ENCODE measurements at regions not wholly inside any gene's neighbourhood (a gene's known extent, or its start where the extent isn't known, plus 50 kb on each side); places are given as distances from the start of the nearest gene placed in this dataset.

- Histone ChIP-seq H2AFZ (ENCODE audit: low read depth, low read length) (no peak overlapping the region), H3K27me3 (ENCODE audit: insufficient read depth, low read depth, low read length) (no peaks in the 10 kb centered on the region)
- TF ChIP-seq MXI1 (conservative IDR thresholded peaks at IDR 0.05; ENCODE audit: poor library complexity, severe bottlenecking) (no peak), EP300 (conservative IDR thresholded peaks at IDR 0.05; ENCODE audit: poor library complexity, severe bottlenecking) (no peak), EZH2 (IDR thresholded peaks at IDR 0.05; ENCODE audit: borderline replicate concordance, insufficient read depth, low read length, poor library complexity, severe bottlenecking) (no peak), POLR2AphosphoS5 (IDR thresholded peaks at IDR 0.05) (no peak), CTCF (IDR thresholded peaks at IDR 0.05; ENCODE audit: poor library complexity, severe bottlenecking) (peak; percentile 76), SMC3 (conservative IDR thresholded peaks at IDR 0.05; ENCODE audit: poor library complexity) (peak; percentile 75), REST (IDR thresholded peaks at IDR 0.05; ENCODE audit: borderline replicate concordance) (no peak), TAF1 (IDR thresholded peaks at IDR 0.05; ENCODE audit: low read depth) (no peak), RAD21 (conservative IDR thresholded peaks at IDR 0.05) (peak; percentile 83)
Measured at GRCh38 chrX:128975745-128976144, 547.5 kb downstream of the SMARCA1 start.

GRCh38 chrX:128973033-128973432 is 550.3 kb downstream of the SMARCA1 start:
- Histone ChIP-seq H3K9ac (ENCODE audit: low read length) (no peak overlapping the region), H3K4me3 (ENCODE audit: low read length) (no peak overlapping the region), H3K4me2 (ENCODE audit: low read length) (no peak overlapping the region), H3K36me3 (ENCODE audit: insufficient read depth, low read length) (no peaks in the 10 kb centered on the region), H3K9me3 (ENCODE audit: low read length) (no peaks in the 10 kb centered on the region), H3K9me2 (ENCODE audit: insufficient read depth, low read length) (no peaks in the 10 kb centered on the region), H2AFZ (ENCODE audit: low read depth, low read length) (no peak overlapping the region), H3K27ac (ENCODE audit: low read length) (no peak overlapping the region), H4K20me1 (ENCODE audit: insufficient read depth) (no peaks in the 10 kb centered on the region), H3F3A (ENCODE audit: insufficient read depth, low read length, poor library complexity, severe bottlenecking) (no peaks in the 10 kb centered on the region), H3K27me3 (ENCODE audit: insufficient read depth, low read depth, low read length) (no peaks in the 10 kb centered on the region), H3K79me2 (replicated peaks; ENCODE audit: insufficient read depth, low read length) (no peaks in the 10 kb centered on the region)
- TF ChIP-seq POLR2AphosphoS5 (IDR thresholded peaks at IDR 0.05) (no peak), TAF1 (IDR thresholded peaks at IDR 0.05; ENCODE audit: low read depth) (no peak), CTCF (IDR thresholded peaks at IDR 0.05; ENCODE audit: poor library complexity, severe bottlenecking) (no peak), REST (IDR thresholded peaks at IDR 0.05; ENCODE audit: borderline replicate concordance) (no peak), SMC3 (conservative IDR thresholded peaks at IDR 0.05; ENCODE audit: poor library complexity) (no peak), MXI1 (conservative IDR thresholded peaks at IDR 0.05; ENCODE audit: poor library complexity, severe bottlenecking) (no peak), EZH2 (IDR thresholded peaks at IDR 0.05; ENCODE audit: borderline replicate concordance, insufficient read depth, low read length, poor library complexity, severe bottlenecking) (no peak), RAD21 (conservative IDR thresholded peaks at IDR 0.05) (no peak), EP300 (conservative IDR thresholded peaks at IDR 0.05; ENCODE audit: poor library complexity, severe bottlenecking) (no peak)

More at GRCh38 chrX:128975745-128976144, 547.5 kb downstream of the SMARCA1 start:
- H3K9me2 ChIP-seq (ENCODE audit: insufficient read depth, low read length) = no peaks in the 10 kb centered on the region
- no peaks in the 10 kb centered on the region for H4K20me1 ChIP-seq (ENCODE audit: insufficient read depth)
- no peaks in the 10 kb centered on the region for H3K36me3 ChIP-seq (ENCODE audit: insufficient read depth, low read length)
- H3K4me3 ChIP-seq (ENCODE audit: low read length) = no peak overlapping the region
- H3K27ac ChIP-seq (ENCODE audit: low read length) = no peak overlapping the region
- H3K9ac ChIP-seq (ENCODE audit: low read length) = no peak overlapping the region
- H3K79me2 ChIP-seq (replicated peaks; ENCODE audit: insufficient read depth, low read length) = no peaks in the 10 kb centered on the region
- H3K4me2 ChIP-seq (ENCODE audit: low read length) = no peak overlapping the region
- no peaks in the 10 kb centered on the region for H3F3A ChIP-seq (ENCODE audit: insufficient read depth, low read length, poor library complexity, severe bottlenecking)
- no peaks in the 10 kb centered on the region for H3K9me3 ChIP-seq (ENCODE audit: low read length)
